ENCODE measurements at regions not wholly inside any gene's neighbourhood (a gene's known extent, or its start where the extent isn't known, plus 50 kb on each side); places are given as distances from the start of the nearest gene placed in this dataset.

GRCh38 chr21:19899645-19900044, 1098.6 kb upstream of the NCAM2 start:
- TF ChIP-seq, protein P1, sequence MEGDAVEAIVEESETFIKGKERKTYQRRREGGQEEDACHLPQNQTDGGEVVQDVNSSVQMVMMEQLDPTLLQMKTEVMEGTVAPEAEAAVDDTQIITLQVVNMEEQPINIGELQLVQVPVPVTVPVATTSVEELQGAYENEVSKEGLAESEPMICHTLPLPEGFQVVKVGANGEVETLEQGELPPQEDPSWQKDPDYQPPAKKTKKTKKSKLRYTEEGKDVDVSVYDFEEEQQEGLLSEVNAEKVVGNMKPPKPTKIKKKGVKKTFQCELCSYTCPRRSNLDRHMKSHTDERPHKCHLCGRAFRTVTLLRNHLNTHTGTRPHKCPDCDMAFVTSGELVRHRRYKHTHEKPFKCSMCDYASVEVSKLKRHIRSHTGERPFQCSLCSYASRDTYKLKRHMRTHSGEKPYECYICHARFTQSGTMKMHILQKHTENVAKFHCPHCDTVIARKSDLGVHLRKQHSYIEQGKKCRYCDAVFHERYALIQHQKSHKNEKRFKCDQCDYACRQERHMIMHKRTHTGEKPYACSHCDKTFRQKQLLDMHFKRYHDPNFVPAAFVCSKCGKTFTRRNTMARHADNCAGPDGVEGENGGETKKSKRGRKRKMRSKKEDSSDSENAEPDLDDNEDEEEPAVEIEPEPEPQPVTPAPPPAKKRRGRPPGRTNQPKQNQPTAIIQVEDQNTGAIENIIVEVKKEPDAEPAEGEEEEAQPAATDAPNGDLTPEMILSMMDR (IDR thresholded peaks at IDR 0.05; ENCODE audit: low read length): no peak
- TF ChIP-seq EZH2 (optimal IDR thresholded peaks at IDR 0.05; ENCODE audit: low read depth, low read length) (no peak), EZH2phosphoT487 (IDR thresholded peaks at IDR 0.05; ENCODE audit: low read length) (no peak)

Data from MM.1S (cell line).